HG02870 (cell line): ENCODE measurements at regions not wholly inside any gene's neighbourhood (a gene's known extent, or its start where the extent isn't known, plus 50 kb on each side); places are given as distances from the start of the nearest gene placed in this dataset.
"Not testable (repeated sequence)": the region's sequence is repeated elsewhere in the genome, so short reads cannot be mapped to it uniquely, and the experiment has no call there.

Source experiments
- ATAC-seq: cut with Tn5 transposase; IDR thresholded peaks from one replicate; pipeline ENCODE4 v1.9.1; 2021; ENCODE audit warnings: mild to moderate bottlenecking, moderate library complexity; ENCODE audit not compliant: unreplicated experiment

DNA sequence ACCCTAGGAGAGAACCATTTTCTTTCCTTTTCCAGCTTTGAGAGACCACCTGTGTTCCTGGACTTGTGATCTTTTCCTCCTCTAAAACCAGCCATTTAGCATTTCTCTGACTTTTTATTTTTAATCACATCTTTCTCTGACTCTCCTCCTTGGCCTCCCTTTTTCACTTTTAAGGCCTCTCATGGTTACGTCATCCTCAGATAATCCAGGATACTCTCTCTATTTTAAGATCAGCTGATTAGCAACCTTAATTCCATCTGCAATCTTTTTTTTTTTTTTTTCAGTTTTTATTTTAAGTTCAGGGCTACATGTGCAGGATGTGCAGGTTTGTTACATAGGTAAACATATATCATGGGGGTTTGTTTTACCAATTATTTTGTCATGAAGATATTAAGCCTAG, 54.0 kb downstream of the RFPL4B start:
- ATAC-seq = no peak

DNA sequence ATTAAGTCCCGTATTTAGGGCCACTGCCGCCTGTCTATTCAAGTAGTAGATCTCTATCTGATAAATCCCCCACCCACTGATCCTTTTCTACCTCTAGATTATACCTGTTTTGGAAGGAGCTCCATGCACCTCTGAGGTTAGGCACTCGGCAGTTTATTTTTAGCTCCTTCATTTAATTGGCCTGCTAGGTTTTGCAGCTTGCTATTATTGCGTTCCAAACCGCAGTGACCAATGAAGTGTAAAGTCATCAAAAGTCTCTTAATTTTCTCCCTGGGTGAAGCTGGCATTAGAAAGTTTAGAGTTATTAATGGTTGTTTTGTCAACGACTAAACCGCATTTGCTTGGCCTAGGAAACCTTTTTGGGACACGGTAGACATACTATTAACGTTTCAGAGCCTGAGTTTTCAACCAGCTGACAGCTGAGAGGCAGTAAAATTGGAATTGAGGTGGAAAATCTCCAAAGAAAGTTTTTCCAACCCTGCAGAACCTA, 60.0 kb downstream of the RFPL4B start:
- ATAC-seq = no peak

DNA sequence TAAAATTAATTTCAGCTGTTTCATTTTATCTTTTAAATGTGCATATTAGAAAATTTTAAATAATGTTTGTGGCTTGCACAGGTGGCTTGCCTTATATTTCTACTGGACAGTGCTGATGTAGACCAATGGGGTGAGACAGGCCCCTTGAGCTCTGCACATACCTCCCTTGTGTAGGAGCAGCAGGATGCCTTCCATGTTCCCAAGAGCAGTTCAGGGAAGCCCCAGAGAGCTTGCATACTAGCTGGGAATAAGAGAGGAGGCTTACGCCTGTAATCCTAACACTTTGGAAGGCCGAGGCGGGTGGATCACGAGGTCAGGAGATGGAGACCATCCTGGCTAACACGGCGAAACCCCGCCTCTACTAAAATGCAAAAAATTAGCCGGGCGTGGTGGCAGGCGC, 61.4 kb downstream of the RFPL4B start:
- ATAC-seq = no peak

DNA sequence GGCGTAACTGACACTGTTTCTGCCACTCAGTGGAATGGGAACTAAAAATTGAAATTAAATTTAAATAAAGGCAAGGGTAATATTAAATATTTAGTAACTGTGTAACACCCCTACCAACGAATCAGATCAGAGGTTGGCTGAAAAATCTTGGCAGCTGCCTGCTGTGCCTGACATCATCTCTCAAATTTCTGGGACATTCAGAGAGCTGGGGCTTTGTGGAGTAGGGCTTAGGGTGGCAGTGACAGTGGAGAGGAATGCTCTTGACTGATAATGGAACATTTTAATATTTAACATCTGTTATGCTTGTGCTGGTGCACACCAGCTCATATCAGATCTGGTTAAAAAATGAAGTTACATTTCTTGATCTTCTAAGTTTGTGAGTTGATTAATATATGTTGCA, 62.2 kb downstream of the RFPL4B start:
- ATAC-seq = no peak

DNA sequence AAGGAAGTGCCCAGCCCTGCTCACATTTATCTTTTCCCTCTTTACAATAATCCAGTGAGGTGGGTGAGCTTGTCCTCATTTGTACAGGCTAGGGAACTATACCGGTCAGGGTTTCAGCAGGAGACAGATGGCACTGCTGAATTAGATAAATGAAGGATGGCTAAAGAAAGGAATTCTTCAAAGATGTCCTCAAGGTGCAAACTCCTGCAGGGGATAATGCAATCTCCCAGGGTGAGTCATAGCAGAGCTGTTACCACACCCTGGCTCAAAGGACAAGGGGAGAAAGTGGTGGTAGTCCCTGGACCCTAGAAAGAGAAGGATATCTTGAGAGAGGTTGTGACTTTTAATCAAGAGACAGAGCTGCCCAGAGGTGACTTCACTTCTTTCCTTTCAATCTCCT, 66.7 kb downstream of the RFPL4B start:
- ATAC-seq = no peak

DNA sequence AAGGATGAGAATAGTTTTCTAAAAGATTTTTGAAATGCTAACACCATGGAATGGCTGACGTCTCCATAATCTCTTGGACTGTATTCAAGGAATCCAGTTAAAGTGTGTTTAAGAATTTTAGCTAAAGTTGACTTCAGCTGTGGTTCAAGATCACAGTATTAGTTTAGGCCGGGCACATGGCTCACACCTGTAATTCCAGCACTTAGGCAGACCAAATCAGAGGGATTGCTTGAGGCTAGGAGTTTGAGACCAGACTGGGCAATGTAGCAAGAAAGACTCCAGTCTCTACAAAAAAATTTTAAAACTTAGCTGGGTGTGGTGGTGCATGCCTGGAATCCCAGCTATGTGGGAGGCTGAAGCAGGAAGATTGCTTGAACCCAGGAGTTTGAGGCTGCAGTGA, 68.2 kb downstream of the RFPL4B start:
- no peak for ATAC-seq

DNA sequence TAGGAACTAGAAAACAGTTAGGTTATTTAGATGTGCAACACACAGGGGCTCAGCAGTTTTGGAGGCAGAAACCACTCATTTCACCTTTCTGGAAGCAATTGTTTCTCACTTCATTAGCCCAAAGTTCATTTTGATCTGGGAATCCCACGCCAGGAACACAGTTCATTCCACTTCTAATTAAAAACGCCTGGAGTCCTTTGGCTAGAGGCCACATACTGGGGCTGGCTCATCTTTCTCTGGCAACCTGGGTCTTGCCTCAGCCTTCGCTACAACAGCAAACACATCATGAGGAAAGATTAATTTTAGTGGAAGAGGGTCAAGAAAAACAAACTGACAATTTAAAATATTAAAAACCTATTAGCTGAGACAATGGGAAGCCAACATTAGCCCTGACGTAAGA, 69.7 kb downstream of the RFPL4B start:
- no peak for ATAC-seq

DNA sequence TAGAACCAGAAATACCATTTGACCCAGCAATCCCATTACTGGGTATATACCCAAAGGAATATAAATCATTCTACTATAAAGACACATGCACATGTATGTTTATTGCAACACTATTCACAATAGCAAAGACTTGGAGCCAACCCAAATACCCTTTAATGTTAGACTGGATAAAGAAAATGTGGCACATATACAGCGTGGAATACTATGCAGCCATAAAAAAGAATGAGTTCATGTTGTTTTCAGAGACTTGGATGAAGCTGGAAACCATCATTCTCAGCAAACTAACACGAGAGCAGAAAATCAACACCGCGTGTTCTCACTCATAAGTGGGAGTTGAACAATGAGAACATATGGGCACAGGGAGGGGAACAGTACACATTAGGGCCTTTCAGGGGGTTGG, 79.9 kb downstream of the RFPL4B start:
- ATAC-seq = not testable (repeated sequence)

DNA sequence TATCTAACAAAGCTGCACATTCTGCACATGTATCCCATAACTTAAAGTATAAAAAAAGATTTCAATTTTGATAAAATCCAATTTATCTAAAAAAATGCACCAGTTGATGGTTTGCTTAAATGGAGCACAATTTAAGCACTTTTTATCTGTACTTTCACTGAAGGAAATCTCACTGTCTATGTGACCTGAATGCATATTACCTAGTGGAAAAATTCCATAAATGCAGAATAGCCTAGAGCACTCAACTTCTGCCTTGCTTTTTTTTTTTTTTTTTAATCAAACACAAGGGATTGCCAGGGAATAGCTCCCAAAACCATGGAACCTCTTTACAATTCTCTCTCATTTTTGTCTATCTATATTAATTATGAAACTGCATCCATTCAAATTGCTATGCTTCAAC, 80.4 kb downstream of the RFPL4B start:
- no peak for ATAC-seq

DNA sequence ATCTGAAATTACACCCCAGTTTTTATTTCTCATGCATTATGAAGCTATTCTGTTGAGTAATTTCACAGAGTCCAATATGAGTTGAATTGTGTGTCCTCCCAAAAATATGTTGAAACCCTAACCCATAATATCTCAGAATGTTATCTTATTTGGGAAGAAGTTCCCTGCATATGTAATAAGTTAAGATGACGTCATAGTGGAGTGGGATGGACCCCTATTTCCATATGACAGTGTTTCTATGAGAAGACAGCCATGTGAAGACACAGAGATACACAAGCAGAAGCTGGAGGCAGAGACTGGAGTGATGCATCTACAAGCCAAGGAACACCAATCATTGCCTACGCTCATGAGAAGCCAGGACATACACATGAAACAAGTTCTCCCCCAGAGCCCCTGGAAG, 81.3 kb downstream of the RFPL4B start:
- no peak for ATAC-seq

DNA sequence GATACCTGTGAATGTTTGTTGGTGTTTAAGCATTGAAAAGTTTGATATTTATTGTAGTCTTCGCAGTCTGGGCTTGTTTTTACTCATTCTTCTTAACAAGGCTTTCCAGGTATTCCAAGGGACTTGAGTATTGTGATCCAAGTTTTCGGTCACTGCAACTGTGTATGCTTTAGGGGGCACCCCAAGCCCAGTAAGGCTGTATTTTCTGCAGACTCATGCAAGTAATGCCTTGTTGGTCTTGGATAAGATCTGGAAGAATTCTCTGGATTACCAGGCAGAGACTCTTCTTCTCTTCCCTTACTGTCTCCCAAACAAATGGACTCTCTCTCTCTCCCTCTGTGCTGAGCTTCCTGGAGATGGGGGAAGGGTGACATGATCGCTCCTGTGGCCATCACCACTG, 82.1 kb downstream of the RFPL4B start:
- no peak for ATAC-seq

DNA sequence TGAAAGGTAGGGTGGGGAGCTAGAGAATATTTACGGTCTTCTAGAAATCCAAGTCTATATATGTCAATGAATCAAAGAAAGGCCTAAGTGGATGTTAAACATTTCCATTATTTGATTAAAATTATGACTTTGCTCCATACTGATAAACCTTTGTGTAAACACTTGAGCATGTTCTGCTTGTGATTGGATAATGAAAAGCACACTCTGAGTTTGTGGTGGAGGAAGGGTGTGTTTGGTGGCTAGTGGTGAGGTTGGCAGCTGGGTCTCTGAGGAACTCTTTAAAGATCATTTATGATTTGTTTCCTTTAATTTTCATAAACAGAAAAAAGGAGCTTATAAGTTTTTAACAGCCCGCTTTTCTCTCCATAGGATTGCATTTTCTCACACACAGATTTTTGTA, 84.7 kb downstream of the RFPL4B start:
- no peak for ATAC-seq

DNA sequence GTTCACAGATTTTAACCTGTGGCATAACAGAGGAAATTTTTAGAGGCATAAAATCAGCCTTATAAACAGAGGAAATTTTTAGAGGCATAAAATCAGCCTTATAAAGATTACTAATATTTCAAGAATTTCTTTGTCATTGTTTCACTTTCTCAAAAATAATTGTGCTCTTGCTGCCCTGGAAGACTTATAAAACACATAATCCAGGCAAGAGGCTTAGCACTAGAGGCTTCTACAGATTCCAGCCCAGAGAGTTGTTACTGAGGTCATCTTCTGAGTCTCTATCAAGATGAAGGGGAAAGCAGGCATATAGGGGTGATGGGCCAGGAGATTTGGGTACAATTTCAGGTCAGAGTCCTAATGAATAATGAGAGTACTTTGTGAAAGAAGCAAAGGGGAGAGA, 85.7 kb downstream of the RFPL4B start:
- no peak for ATAC-seq

DNA sequence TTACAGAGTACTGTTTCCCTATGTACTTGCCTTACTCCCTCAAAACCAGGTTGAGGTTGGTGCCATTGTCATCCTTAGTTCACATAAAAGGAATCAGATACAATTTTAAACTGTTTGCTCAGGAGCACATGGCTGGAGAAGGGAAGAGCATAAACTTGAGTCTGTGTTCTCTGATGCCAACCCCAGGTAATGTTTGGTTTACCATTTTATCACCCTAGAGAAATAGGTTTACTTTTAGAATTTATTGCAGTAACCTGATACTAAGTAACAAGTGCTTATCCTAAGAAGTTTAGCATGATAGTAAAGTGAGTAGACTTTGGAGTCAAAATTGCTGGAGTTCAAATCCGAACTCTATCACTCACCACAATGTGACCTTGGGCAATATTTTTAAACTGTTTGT, 86.3 kb downstream of the RFPL4B start:
- ATAC-seq = no peak

DNA sequence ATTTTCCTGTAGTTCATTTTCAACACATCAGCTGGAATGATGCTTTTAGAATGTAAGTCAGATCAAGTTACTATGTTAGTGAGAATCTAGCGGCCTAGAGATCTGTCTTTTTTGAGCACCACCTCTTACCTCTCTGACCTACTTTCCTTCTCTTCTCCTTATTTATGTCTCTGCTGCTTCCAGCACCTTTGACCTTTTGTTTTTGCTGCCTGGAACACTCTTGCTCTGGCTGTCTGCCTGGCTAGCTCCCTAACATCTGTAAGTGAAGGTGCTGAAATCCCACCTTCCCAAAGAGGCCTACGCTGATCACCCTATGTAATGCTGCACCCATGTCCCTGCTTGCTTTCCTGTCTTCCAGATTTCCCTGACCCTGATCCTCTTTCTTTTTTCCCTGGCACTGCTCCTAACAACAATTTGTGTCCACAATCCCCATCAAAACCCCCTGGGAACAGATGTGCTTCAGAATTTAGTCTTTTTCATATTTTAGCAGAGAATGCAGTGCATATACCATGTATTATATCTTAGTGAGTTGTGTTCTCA, 87.8 kb downstream of the RFPL4B start:
- ATAC-seq = no peak

DNA sequence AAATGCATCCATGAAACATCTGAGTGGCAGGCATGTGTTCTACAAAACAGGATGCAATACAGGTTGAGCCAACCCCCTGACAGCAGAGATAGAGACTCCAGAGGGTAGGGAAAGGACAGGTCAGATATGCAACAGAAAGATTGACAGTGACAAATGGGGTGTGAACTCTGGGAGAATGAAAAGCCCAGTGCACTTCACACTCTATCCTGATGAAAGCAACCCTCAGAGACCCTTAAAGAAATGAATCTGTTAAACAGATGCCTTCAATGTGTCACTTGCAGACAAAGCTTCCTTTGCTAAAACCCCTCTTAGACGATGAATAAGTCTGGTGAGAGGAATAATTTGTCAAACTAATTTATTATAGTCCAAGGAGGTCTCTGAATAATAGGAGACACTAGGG, 89.9 kb downstream of the RFPL4B start:
- ATAC-seq = no peak

DNA sequence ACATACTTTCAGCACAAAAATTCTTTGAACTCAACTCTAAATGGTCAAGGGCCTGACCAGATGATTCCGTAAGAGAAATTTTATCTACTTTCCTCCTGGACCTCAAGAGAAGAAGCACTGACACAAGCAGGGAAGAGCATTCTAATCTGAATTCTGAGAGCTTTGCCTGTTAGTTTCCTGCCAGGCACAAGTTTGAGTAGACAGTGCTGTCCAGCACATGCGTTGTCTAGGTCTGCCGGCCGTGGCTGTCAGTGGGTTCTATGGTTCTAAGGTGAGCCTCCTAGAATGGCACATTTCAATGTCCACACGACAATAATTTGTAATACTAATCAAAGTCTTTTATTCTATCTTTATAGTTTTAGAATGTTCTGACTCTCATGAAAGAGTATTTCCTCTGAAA, 91.9 kb downstream of the RFPL4B start:
- ATAC-seq = no peak

DNA sequence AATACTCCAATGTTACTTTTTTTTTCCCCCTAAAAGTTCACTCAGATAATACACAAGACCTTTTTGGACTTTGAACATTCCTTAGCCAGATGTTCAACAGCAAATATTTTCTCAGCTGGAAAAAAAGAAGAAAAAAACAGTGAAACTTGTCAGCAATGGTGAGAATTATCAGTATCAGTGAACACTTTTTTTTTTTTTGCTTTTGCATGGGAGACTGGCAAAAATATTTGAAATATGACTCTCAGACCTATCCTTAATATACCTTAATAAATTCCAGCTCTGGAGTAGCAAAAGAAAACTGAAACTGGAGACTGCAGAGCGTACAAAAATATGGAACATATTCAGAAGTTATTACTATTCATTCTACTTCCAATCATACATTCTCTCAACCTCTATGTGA, 92.3 kb downstream of the RFPL4B start:
- ATAC-seq = no peak

DNA sequence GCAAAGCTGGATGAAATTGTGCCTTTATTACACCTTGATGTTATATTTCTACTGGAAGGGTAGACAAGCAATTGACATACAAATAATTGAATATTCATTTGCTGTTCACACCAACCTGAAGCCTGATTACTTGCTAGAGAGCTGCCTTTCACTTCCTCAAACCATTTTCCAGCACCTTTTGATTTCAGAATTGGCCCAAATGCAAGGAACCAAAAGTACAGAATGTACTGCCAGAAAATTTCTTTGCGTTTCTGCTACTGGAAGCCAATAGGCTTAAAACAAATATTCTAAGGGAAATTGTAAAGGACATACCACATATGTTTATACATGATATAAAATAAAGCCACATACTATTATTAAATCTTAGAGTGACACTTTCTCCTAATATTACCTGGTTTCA, 94.5 kb downstream of the RFPL4B start:
- ATAC-seq = no peak

DNA sequence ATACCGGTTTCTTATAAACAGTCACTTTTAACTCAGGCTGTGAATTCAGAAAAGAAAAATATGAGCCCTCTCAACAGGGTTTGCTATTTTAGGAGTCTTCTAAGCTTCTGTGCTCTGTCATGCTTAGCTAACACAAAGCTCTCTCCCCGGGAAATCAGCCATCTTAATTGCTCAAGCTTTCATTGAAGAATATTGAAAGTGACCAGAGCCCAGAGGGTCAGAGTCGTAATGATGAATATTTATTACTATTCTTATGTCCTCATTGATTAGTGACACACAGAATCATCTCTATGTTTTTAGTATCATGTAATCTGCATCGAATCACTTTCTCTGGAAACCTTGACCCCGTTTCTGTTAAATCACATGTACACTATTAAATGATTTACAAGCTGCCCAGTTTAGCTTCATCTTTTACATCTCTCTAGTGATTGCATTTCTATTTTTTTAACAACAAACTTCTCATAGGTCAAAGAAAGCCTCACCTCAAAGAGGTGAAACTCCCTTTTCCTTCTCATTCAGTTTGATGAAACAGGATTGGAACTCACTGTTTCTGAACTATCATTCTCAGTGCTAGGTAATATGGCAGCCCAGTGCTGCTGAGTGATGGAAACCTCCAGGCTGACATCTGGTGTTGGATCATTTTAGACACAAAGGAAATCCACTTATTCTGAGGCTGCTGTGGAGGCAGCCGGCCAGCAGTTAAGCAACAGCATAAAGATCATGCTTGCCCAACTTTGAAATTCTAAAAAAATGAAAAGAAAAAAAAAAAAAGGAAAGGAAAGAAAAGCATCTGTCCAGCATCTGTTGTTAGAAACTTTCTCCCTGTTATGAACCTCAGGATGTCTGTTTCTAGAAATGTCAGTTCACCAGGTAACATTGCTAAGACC, 96.3 kb downstream of the RFPL4B start:
- ATAC-seq = no peak

DNA sequence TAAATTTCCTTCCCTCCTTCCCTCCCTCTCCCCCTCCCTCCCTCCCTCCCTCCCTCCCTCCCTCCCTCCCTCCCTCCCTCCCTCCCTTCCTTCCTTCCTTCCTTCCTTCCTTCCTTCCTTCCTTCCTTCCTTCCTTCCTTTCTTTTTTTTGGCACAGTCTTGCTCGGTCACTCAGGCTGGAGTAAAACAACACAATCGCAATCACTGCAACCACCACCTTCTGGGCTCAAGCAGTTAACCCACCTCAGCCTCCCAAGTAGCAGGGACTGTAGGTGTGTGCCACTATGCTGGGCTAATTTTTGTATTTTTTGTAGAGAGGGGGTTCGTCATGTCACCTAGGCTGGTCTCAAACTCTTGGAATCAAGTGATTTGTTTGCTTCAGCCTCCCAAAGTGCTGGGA, 101.7 kb downstream of the RFPL4B start:
- ATAC-seq = not testable (repeated sequence)

DNA sequence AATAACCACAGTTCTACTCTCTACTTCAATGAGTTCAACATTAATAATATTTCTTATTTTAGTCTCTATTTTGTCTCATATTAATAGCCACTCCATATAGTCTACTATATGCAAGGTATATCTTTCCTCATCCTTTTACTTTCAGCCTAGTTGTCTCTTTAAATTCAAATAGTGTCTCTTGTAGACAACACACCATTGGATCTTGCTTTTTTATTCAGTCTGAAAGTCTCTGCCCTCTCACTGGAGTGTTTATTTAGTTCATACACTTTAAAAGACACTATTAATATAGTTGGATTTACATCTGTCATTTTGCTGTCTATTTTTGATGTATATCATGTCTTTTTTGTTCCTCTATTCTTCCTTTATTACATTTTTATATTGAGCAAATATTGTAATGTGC, 103.5 kb downstream of the RFPL4B start:
- ATAC-seq = no peak

DNA sequence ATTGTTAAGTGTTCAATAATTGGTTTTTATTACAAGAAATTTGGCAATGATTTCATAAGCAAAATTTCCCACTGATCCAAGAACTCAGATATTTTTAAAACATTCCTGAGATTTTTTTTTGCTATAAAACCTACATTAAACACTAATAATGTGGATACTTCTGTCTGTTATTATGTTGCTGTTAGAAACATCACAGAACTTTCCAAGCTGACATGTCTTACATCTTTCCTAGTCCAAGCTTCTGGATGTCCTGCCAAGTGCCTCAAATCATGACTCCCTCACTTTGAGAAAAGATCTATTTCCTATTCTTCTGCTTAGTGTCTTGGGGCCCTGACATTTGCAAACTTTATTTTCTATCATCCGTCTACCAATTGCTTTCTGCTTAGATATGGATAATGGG, 110.8 kb downstream of the RFPL4B start:
- no peak for ATAC-seq
